OCI-LY7 (cell line): ENCODE measurements at regions not wholly inside any gene's neighbourhood (a gene's known extent, or its start where the extent isn't known, plus 50 kb on each side); places are given as distances from the start of the nearest gene placed in this dataset.

Experiments used
- BruUV-seq: library from RNA; stranded (reverse); fragments of 400-500 nt; replicated peaks from 2 replicates; lab custom pipeline; 2021; lab: Mats Ljungman, UMichigan
- CTCF ChIA-PET: fragments of 300-600 bp; sonication (Branson Sonifier 250); formaldehyde crosslinking; loops from one replicate; lab custom pipeline; 2022; ENCODE audit warnings: antibody characterized with exemption; ENCODE audit not compliant: unreplicated experiment; lab: Charles Lee
- POLR2A ChIA-PET: fragments of 300-600 bp; sonication (Branson Sonifier 250); formaldehyde crosslinking; loops from one replicate; lab custom pipeline; 2022; ENCODE audit warnings: antibody characterized with exemption; lab: Charles Lee
- DNase-seq: peaks from one replicate; pipeline ENCODE4 v3.0.0-alpha.2; 2015; ENCODE audit warnings: low spot score
- H2AFZ ChIP-seq: fragments of 200-600 bp; sonication (generic), shearing (Covaris generic); 2 replicates; pipeline ENCODE4 v1.6.1; 2014; ENCODE audit warnings: mild to moderate bottlenecking, antibody characterized with exemption, low read length, moderate library complexity
- H3K27ac ChIP-seq: fragments of 200-600 bp; sonication (generic); 2 replicates; pipeline ENCODE4 v1.5.1; 2014; ENCODE audit warnings: mixed run types, low read depth, mild to moderate bottlenecking, moderate library complexity, low read length, inconsistent platforms; ENCODE audit not compliant: poor library complexity, severe bottlenecking
- H3K36me3 ChIP-seq: fragments of 200-600 bp; sonication (generic); 2 replicates; pipeline ENCODE4 v1.6.1; 2014; ENCODE audit warnings: mild to moderate bottlenecking, antibody characterized with exemption, low read length, moderate library complexity, mixed read lengths; ENCODE audit not compliant: insufficient read depth
- H3K4me1 ChIP-seq: fragments of 200-600 bp; sonication (generic); 2 replicates; pipeline ENCODE4 v1.5.1; 2014; ENCODE audit warnings: mild to moderate bottlenecking, low read length; ENCODE audit not compliant: insufficient read depth, poor library complexity, severe bottlenecking
- H3K4me2 ChIP-seq: fragments of 200-600 bp; sonication (generic); 2 replicates; pipeline ENCODE4 v1.6.1; 2014; ENCODE audit warnings: mild to moderate bottlenecking, low read length
- H3K4me3 ChIP-seq: fragments of 200-600 bp; sonication (generic); 2 replicates; pipeline ENCODE4 v1.5.1; 2014; ENCODE audit warnings: mild to moderate bottlenecking, low read depth, low read length; ENCODE audit not compliant: poor library complexity, severe bottlenecking
- H3K79me2 ChIP-seq: fragments of 200-600 bp; sonication (generic); 2 replicates; pipeline ENCODE4 v1.6.1; 2016; ENCODE audit warnings: low read depth, mild to moderate bottlenecking, low read length, moderate library complexity, mixed read lengths; ENCODE audit not compliant: insufficient read depth
- H3K9me2 ChIP-seq: fragments of 200-600 bp; sonication (generic); 2 replicates; pipeline ENCODE4 v1.6.1; 2016; ENCODE audit warnings: mild to moderate bottlenecking, low read length, mixed read lengths; ENCODE audit not compliant: insufficient read depth
- H3K9me3 ChIP-seq: fragments of 200-600 bp; sonication (generic); 2 replicates; pipeline ENCODE4 v1.6.1; 2014; ENCODE audit warnings: mild to moderate bottlenecking, mixed run types, low read length, mixed read lengths
- H4K20me1 ChIP-seq: fragments of 200-600 bp; sonication (generic); 2 replicates; pipeline ENCODE4 v1.6.1; 2014; ENCODE audit warnings: mild to moderate bottlenecking, antibody characterized with exemption, low read length, moderate library complexity, mixed read lengths; ENCODE audit not compliant: insufficient read depth
- CTCF ChIP-seq: fragments of 200-600 bp; sonication (generic); conservative IDR thresholded peaks from 2 replicates; pipeline ENCODE4 v1.5.1; 2014; ENCODE audit warnings: mild to moderate bottlenecking, antibody characterized with exemption, low read length, moderate library complexity, mixed read lengths
- EZH2phosphoT487 ChIP-seq: fragments of 200-600 bp; sonication (generic); IDR thresholded peaks from 2 replicates; pipeline ENCODE4 v1.6.1; 2018; ENCODE audit warnings: low read depth, borderline replicate concordance, mild to moderate bottlenecking, mixed run types, antibody characterized with exemption, low read length, moderate library complexity, mixed read lengths
- intact Hi-C: fragments of 100-400 bp; cut with micrococcal nuclease; formaldehyde crosslinking; loops from one replicate; pipeline ENCODE4 v1.10.0; 2022; ENCODE audit not compliant: unreplicated experiment

- intact Hi-C loops: no loop called here
- Histone ChIP-seq H3K4me3 (no peak overlapping the region), H3K27ac (no peak overlapping the region), H4K20me1 (no peaks in the 10 kb centered on the region), H2AFZ (no peak overlapping the region), H3K4me2 (no peak overlapping the region), H3K4me1 (peaks cover 16% of the 10 kb centered on the region), H3K9me2 (no peaks in the 10 kb centered on the region), H3K9me3 (no peaks in the 10 kb centered on the region), H3K36me3 (no peaks in the 10 kb centered on the region), H3K79me2 (no peaks in the 10 kb centered on the region)
- ChIA-PET CTCF (no interaction called here), POLR2A (interaction anchor here (0.9 kb wide), 1 partner anchor 8 kb away, joined by 3 read pairs; no protein-coding TSS in a partner anchor)
- DNase-seq: no peak
- TF ChIP-seq CTCF (no peak), EZH2phosphoT487 (no peak)
- BruUV-seq: no TSS peak
Observed at GRCh38 chr20:17809362-17810061, 109.7 kb downstream of the BANF2 start.

GRCh38 chr20:17808782-17809181, 109.0 kb downstream of the BANF2 start:
- DNase-seq: no peak
- H3K4me3 ChIP-seq: no peak overlapping the region
- no peak overlapping the region for H3K4me2 ChIP-seq
- H3K27ac ChIP-seq: no peak overlapping the region
- ChIA-PET POLR2A (no interaction called here), CTCF (no interaction called here)
- intact Hi-C loops: no loop called here
- H4K20me1 ChIP-seq: no peaks in the 10 kb centered on the region
- H3K9me3 ChIP-seq: no peaks in the 10 kb centered on the region
- H2AFZ ChIP-seq: no peak overlapping the region
- H3K4me1 ChIP-seq: peaks cover 16% of the 10 kb centered on the region
- no peaks in the 10 kb centered on the region for H3K79me2 ChIP-seq
- no peak for TF ChIP-seq EZH2phosphoT487
- TF ChIP-seq CTCF: no peak
- no peaks in the 10 kb centered on the region for H3K36me3 ChIP-seq
- H3K9me2 ChIP-seq: no peaks in the 10 kb centered on the region
- no TSS peak for BruUV-seq

GRCh38 chr20:17808357-17808756, 108.6 kb downstream of the BANF2 start:
- DNase-seq: no peak
- no peak overlapping the region for H2AFZ ChIP-seq
- TF ChIP-seq CTCF: no peak
- no peak for TF ChIP-seq EZH2phosphoT487
- H3K36me3 ChIP-seq: no peaks in the 10 kb centered on the region
- ChIA-PET POLR2A (no interaction called here), CTCF (no interaction called here)
- H3K4me1 ChIP-seq: peaks cover 16% of the 10 kb centered on the region
- H4K20me1 ChIP-seq: no peaks in the 10 kb centered on the region
- no TSS peak for BruUV-seq
- H3K4me3 ChIP-seq: no peak overlapping the region
- intact Hi-C loops: no loop called here
- H3K9me3 ChIP-seq: no peaks in the 10 kb centered on the region
- no peak overlapping the region for H3K27ac ChIP-seq
- H3K4me2 ChIP-seq: no peak overlapping the region
- no peaks in the 10 kb centered on the region for H3K9me2 ChIP-seq
- no peaks in the 10 kb centered on the region for H3K79me2 ChIP-seq
